ENCODE measurements at regions not wholly inside any gene's neighbourhood (a gene's known extent, or its start where the extent isn't known, plus 50 kb on each side); places are given as distances from the start of the nearest gene placed in this dataset.

DNA sequence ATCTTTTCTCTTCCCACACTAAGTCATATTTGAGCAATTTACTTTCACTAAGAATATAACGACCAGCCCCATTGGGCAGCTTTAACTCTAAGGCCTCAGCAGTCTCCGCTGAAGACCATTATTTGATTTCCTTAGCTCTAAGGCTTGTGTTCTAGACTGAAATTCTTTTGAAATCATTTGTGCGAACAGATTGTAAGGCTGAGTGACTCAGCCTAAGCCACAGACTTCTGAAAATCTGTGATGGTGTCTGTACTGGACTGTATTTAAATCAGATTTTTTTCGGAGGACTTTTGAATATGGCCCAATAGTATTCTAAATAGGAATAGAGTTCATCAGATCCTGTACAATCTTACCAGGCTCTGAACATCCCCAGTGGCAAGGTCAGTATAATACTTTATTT lies 150.3 kb upstream of the TECRL start:
- no peak for DNase-seq

DNA sequence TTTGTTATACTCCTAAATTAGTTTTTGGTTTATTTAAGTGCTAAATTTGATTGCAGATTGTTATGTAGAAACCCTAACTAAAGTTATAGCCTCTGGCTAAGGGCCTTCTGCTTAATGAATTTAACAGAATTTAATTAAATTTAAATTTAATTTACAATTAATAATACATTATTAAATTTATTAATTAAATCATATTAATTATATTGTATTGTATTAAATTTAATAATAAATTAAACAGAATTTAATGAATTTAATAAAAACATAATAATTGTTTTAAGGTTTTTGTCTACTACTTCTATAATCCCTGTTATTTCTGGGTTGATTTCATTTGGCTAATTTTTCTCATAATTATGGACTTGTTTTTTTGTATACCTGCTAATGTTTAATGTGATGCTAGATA lies 141.9 kb upstream of the TECRL start:
- DNase-seq = no peak

DNA sequence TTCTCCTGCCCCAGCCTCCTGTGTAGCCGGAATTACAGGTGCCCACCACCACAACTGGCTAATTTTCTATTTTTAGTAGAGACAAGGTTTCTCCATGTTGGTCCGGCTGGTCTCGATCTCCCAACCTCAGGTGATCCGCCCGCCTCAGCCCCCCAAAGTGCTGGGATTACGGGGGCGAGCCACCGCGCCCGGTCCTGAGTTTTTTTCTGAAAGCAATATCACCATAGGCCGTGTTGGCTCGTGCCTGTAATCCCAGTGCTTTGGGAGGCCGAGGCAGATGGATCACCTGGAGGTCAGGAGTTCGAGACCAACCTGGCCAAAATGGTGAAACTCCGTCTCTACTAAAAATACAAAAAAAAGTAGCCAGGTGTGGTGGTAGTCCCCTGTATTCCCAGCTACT lies 136.3 kb upstream of the TECRL start:
- no peak for DNase-seq

DNA sequence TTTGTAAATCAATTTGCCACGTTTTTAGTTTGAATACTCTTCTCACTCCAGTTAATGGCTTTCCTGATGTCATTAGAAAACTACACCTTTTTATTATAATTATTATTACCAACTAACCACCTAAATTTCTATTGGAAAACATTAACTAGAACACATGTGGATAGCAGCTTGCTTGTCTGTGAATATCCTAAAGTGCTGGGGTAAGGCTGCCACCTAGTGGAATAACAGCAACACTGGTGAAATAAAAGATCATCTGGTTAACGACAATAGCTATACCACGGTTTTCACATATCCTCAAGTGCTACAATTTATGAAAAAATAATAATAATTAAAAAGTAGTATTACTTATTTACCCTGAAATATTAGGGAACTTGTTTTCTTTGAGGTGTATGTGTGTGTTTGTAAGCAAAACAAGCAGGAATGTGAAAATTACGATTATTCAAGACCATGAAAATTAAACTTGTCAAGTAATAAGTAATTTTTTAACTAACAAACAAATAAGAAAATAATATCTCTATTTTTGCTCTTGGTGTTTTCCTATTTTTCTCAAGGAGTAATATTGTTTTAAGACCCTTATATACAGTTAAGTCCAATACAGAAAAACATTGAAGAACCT lies 130.1 kb upstream of the TECRL start:
- peak; percentile 35 to 48 for DNase-seq

DNA sequence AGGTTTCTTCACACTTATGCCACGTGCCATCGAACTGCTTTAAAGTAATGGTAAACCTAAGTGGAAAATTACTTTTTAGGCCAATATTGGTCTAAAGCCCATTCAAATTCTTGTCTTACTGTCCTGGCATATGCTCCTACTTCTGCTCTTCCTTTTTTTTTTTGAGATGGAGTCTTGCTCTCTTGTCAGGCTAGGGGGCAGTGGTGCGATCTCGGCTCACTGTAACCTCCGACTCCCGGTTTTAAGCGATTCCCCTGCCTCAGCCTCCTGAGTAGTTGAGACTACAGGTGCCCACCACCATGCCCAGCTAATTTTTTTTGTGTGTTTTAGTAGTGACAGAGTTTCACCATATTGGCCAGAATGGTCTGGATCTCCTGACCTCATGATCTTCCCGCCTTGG lies 129.0 kb upstream of the TECRL start:
- no peak for DNase-seq

DNA sequence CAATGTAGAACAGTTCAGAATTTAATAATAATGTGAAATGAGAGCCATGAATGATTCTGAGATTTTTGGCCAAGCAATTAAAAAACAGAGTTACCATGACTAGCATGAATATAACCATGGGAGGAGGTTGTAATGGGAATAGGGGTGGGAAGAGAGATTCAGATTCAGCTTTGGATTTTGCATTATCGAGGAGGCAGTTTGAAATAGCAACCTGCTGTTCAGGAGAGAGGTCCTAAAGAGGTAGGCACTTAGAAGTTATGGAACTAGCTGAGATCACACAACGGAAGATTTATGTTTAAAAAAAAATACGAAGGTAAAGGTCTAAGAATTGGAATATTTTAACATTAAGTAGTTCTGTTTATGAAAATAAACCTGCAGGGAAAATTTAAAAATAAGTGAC lies 124.4 kb upstream of the TECRL start:
- DNase-seq = no peak

DNA sequence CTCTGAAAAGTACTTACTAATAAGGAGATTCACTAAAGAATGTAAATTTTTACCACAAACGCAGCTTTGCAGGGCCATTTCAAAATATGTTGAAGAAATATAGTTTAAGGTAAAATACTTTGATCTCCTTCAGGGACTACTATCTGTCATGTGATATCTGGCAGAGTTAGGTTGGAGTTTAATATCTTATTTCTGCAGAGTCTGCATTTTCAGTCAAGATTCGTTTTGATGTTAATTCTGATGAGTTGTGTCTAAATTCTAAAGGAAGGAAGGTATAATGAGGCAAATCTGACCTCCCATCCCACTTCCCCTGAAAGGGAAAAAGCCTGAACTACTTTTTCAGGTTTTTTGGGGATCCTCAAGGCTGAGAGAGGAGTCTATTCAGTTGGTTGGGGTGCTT lies 123.9 kb upstream of the TECRL start:
- no peak for DNase-seq

DNA sequence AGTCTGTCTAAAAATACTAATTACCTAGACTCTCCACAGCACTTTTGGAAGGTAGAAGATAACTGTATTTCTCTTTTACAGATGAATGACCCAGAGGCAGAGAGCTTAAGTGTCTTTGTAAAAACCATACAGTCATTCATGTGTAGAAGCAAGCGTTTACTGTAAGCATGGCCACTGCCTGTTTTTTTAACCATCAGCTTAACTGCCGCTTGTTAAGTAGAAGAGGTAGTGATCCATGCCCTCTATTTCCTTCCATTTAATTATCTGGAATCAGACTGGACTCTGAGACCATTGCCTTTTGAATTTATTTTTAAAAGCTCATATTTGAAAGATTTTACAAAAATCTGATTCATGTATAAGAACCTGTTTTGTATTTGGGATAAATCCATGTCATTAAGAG lies 111.2 kb upstream of the TECRL start:
- DNase-seq = no peak

DNA sequence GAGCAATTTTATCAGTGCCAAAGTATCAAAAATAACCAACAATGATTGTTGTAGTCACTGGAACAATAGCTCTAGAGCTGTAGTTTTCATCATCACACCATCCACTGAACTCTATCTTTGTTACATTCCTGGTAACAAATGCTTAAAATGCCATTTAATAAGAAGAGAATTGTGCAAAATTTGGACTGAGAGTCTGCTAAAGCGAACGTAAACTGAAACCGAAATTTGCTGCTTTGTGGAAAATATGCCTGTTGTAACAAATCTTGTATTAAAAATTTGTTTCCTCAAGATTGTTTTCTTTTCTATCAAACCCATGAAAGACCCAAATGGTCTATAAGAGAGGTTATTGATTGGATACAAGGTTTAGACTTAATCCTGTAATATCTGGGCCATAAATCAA lies 109.3 kb upstream of the TECRL start:
- no peak for DNase-seq

DNA sequence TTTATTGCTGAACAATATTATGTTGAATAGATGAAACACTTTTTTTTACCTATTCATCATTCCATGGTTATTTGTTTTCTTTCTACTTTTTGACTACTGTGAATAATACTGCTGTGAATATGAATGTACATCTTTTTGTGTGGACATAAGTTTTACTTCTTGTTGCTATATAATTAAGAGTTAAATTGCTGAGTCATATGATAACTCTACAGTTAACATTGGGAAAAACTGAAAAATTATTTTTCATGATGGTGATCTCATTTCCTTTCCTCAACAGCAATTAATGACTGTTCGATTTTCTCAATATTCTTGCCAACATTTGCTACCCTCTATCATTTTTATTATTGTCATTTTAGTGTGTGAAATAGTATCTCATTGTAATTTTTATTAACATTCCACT lies 106.9 kb upstream of the TECRL start:
- no peak for DNase-seq

DNA sequence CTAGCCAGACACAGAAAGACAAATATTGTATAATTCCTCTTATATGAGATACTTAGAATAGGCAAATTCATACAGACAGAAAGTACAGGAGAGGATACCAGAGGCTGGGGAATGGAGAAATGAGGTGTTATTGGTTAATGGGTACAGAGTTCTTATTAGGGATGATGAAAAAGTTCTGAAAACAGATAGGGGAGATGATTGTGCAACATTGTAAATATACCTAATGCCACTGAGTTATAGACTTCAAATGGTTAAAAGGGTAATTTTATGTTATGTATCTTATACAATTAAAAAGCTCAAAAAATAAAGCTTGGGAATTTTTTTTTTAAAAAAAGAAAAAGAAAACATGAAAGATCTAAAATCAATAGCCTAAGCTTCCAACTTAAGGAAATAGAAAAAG lies 98.8 kb upstream of the TECRL start:
- no peak for DNase-seq

DNA sequence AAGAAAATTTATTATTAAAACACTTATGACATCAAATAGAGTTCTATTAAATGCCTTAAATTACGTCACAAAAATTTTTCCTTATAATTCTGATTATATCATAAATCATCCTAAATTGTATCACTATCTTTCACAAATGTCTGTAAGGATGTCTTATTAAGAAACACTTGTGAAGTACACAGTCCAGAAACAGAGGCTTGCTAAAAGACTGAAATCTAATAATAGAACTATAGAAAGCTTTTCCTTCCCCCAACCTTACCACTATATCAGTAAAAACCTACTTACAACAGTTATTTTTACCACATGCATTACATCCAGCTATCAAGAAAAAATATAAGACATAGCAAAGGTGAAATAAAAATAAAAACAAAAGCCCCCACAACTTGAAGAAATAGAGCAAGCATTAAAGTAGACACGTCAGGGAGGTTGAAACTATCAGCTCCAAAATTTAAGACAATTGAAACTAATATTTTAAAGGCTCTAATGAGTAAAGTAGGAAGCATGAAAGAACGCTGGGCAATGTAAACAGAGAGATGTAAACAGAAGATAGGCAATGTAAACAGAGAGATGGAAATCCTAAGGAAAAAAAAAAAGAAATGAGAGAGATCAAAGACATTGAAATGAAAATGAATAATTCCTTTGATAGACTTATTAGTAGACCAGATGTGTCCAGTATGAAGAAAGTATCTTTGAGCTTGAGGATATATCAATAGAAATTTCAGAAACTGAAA lies 94.9 kb upstream of the TECRL start:
- DNase-seq = no peak

DNA sequence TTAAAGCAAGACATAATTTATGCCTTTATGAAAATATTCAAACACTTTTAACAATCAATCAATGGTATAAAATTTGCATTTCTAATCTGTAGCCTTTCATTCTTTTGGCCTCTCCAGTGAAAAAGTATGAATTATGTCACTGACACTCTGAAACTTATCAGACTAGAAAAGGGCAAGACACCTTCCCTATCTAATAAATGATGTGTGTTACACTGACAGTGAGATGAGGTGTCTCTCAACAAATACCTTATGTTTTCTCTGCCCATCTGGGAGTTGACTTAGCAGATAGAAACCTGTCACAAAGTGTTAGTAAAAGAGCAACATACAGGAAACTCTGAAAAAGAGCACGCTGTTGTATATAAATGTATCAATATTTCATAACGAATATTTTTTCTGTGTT lies 94.2 kb upstream of the TECRL start:
- no peak for DNase-seq

DNA sequence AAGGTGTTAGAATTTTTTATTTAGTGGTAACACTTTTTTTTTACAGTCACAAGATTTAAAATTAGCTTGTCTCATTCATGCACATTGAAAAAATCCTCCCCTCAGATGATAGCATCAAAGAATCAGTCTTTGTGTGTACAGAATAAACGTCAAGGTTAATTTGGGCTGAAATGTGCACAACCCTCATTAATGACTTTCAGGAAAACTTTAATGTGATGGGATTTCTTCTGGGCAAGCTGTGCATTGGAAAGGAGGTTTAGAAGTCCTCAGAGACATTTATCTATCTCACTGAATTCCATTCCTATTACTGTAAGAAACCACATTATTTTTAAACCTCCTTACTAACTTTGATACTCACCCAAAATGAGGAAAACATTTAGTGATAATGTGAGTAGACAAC lies 88.2 kb upstream of the TECRL start:
- no peak for DNase-seq

DNA sequence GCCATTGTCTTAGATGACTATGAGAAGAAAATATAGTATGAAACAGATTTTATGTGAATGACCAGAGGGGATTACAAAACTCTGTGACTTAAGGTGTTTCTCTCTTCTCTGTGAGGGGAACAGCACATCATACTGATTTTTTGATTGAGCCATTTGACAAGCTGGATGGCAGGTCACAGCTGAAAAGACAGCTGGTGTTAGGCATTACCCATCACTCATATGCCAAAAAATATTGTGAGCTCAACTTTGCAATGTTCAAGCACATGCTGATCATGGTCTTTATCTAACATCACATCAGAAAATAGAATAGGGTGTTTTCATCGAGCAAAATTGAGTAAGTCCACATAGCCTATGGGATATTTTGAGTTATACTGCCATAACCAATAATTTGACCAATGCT lies 86.7 kb upstream of the TECRL start:
- no peak for DNase-seq

DNA sequence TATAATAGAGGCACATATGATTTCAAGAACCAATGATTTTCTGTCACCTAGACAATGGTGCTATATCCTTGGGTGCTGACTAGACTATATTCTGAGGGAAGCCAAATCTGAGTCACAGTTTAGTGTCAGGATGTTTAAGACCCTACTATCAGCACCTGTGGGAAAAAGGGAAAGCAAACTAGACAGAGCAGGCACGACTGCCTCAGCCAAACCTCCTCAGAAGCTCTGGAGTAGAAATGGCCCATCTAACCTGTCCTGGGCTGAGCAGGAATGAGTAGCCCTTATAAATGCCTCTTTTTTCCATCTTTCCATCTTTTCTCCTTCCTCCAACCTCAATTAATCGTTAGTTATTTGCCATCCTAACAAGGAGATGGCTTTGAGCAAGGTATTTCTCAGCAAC lies 80.4 kb upstream of the TECRL start:
- DNase-seq = no peak

DNA sequence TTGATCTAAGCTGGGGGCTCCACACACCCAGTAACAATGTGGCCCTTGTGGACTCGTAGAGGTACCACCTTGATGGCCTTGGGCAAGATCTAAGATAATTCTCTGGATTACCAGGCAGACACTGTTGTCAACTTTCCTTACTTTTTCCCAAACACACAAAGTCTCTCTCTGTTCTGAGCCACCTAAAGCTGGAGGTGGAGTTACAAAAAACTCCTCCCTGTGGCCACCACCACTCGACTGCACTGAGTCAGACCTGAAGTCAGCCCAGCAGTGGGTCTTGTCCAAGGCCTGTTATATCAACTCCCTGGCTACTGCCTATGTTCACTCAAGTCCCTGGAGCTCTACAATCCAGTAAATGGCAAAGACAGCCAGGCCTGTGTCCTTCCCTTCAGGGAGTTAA lies 70.1 kb upstream of the TECRL start:
- DNase-seq = no peak

DNA sequence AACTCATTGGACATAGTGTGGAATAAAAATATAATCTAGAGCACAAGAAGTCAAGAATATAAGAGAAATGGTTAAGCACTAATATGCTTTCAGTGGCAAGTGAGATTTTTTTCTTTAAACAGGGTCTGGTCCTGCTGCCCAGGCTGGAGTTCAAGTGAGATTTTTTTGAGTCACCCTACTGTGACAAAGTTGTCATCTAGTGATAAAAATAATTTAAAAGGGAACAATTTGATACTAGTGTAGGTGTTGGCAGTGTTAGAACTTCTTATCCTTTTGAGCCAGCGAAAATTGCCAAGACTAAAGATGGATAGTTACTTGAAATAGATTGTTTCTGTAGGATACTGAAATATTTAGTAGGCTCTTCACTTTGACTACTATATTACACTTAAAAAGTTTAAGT lies 67.9 kb upstream of the TECRL start:
- no peak for DNase-seq

DNA sequence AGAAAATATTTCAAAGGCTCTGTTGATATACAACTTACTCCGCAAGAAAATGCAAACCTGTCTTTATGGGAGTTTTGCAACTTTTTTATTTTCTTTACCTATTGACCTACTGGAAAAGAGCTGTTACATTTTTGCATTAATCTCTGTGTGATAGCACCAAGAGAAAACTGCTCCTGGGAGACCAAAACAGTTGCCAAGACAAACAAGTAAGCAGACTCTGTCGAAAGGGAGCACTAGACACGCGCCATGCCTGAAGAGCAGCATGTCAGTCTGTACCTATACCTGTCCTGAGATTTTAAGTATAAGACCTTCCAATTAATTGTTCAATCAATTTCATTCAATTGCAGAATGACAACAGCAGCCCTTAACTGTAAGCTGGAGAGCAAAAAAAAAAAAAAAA lies 56.0 kb upstream of the TECRL start:
- no peak for DNase-seq

DNA sequence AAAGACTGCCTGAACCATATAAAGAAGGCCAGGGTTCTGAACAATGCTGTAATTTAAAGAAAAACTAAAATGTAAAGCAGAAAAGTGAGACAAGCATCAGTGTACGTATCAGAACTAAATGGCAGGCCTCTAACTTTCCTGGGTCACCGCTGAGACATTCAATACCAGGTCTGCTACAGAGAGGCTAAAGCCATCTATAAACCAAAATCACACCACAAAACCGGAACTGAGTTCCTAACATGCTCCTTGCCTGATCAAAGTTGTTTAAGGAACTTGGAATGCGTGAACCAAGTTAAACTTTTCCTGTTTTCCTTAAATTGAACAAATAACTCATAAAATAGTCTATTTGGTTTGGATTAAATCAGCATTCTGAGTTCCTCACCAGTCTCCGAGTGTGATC lies 55.3 kb upstream of the TECRL start:
- DNase-seq = no peak
